ENCODE measurements at regions not wholly inside any gene's neighbourhood (a gene's known extent, or its start where the extent isn't known, plus 50 kb on each side); places are given as distances from the start of the nearest gene placed in this dataset.

DNA sequence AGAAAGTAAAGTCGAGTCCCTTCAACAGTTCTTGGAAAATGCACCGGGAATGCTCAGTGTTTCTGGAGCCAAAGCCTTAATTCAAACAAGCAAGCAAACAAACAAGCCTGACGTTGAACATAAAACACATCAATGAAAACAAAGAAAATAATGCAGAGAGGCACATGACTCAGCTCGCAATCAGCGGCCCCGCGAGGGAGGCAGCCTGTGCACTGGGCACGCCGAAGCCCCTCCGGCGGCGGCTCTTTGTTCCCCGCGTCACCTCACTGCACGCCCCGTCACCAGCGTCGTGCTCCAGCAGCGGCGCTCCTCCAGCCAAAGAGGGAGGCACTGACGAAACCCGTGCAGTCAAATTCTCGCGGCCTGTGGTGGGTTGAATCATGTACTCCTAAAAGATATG is 151.5 kb downstream of the DNAJB6 start:
- no peaks in the 10 kb centered on the region for H3K23me2 ChIP-seq (ENCODE audit: insufficient read length, low read depth, low read length, poor library complexity, severe bottlenecking)
- no peak overlapping the region for H3K18ac ChIP-seq (ENCODE audit: insufficient read length, low read depth, low read length)
- H3K79me2 ChIP-seq (ENCODE audit: insufficient read depth, low read length), result no peaks in the 10 kb centered on the region
- H3K79me1 ChIP-seq (ENCODE audit: insufficient read depth, low read depth, low read length, poor library complexity, severe bottlenecking), result no peaks in the 10 kb centered on the region
- Mint-ChIP-seq H3K36me3 (ENCODE audit: insufficient read depth in 1 of 3, low read depth in 3 of 3) (no peaks in the 10 kb centered on the region; a peak in 1 of 7 replicates), H3K4me3 (no peak overlapping the region), H3K4me1 (no peaks in the 10 kb centered on the region), H3K9me3 (peaks cover 4 to 8% of the 10 kb centered on the region in 2 experiments; a peak in 4 of 5 replicates), H3K27ac (no peak overlapping the region), H3K27me3 (ENCODE audit: low read depth) (peaks cover 72% of the 10 kb centered on the region)
- WGBS (ENCODE audit: extremely low coverage, insufficient read length, low lambda C conversion rate), result no CpG with 5 or more reads among the region's 24 CpGs
- H3K27ac ChIP-seq (ENCODE audit: insufficient read length, low read depth, low read length), result no peak overlapping the region
- H3K4ac ChIP-seq (ENCODE audit: low read depth, low read length), result no peak overlapping the region
- no peak overlapping the region for H3K23ac ChIP-seq (ENCODE audit: insufficient read length, low read depth, low read length)
- no peaks in the 10 kb centered on the region for H3K9me3 ChIP-seq (ENCODE audit: control insufficient read depth, low read depth, low read length)
- no peak overlapping the region for H2BK15ac ChIP-seq (ENCODE audit: low read depth, low read length)
- no peak overlapping the region for H4K8ac ChIP-seq (replicated peaks; ENCODE audit: insufficient read length, low read depth, low read length)
- peak; percentile 26 for DNase-seq
- H4K91ac ChIP-seq (ENCODE audit: insufficient read length, low read depth, low read length), result no peak overlapping the region
- no peaks in the 10 kb centered on the region for H3K4me1 ChIP-seq (ENCODE audit: insufficient read depth, low read length)
- H2AK5ac ChIP-seq (ENCODE audit: insufficient read length, low read length), result no peak overlapping the region
- H2AFZ ChIP-seq (ENCODE audit: low read length), result no peak overlapping the region
- no peak overlapping the region for H2BK120ac ChIP-seq (ENCODE audit: low read depth, low read length, poor library complexity, severe bottlenecking)
- no peak overlapping the region for H3K9ac ChIP-seq (ENCODE audit: extremely low read depth, insufficient read length, low read length)
- TF ChIP-seq, protein P1, sequence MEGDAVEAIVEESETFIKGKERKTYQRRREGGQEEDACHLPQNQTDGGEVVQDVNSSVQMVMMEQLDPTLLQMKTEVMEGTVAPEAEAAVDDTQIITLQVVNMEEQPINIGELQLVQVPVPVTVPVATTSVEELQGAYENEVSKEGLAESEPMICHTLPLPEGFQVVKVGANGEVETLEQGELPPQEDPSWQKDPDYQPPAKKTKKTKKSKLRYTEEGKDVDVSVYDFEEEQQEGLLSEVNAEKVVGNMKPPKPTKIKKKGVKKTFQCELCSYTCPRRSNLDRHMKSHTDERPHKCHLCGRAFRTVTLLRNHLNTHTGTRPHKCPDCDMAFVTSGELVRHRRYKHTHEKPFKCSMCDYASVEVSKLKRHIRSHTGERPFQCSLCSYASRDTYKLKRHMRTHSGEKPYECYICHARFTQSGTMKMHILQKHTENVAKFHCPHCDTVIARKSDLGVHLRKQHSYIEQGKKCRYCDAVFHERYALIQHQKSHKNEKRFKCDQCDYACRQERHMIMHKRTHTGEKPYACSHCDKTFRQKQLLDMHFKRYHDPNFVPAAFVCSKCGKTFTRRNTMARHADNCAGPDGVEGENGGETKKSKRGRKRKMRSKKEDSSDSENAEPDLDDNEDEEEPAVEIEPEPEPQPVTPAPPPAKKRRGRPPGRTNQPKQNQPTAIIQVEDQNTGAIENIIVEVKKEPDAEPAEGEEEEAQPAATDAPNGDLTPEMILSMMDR (conservative IDR thresholded peaks at IDR 0.05), result no peak
- H2BK12ac ChIP-seq (ENCODE audit: insufficient read length, low read depth, low read length), result no peak overlapping the region
- H2BK5ac ChIP-seq (ENCODE audit: insufficient read length, low read length), result no peak overlapping the region
- H3K56ac ChIP-seq (ENCODE audit: insufficient read length, low read depth, low read length), result no peak overlapping the region
- H3T11ph ChIP-seq (ENCODE audit: low read length), result no peak overlapping the region
- no peak overlapping the region for H3K4me2 ChIP-seq (ENCODE audit: insufficient read depth, insufficient read length, low read length)
- H4K20me1 ChIP-seq (ENCODE audit: control insufficient read depth, insufficient read depth, insufficient read length), result no peaks in the 10 kb centered on the region
- H3K14ac ChIP-seq (ENCODE audit: insufficient read depth, low read length), result no peak overlapping the region
- no peak overlapping the region for H2BK20ac ChIP-seq (ENCODE audit: low read depth, low read length, poor library complexity, severe bottlenecking)
- no peaks in the 10 kb centered on the region for H3K27me3 ChIP-seq (ENCODE audit: insufficient read depth, low read length)
- H4K5ac ChIP-seq (ENCODE audit: insufficient read length, low read depth, low read length), result no peak overlapping the region

Data from H9 (cell line).